HepG2 (cell line): ENCODE measurements at regions not wholly inside any gene's neighbourhood (a gene's known extent, or its start where the extent isn't known, plus 50 kb on each side); places are given as distances from the start of the nearest gene placed in this dataset.
A peak's percentile ranks its signal among the peaks of the same experiment; 100 is the strongest.

Experiments
- ATAC-seq: fragments of 200-7000 bp; cut with Tn5 transposase; 3 replicates; pipeline ENCODE4 v1.9.1; 2020; ENCODE audit warnings: mild to moderate bottlenecking, moderate library complexity
- BruUV-seq: library from RNA; stranded (reverse); fragments of 400-500 nt; replicated peaks from 2 replicates; lab custom pipeline; 2021; lab: Mats Ljungman, UMichigan
- CTCF ChIA-PET: fragments of 300-600 bp; formaldehyde crosslinking; extraction: SDS; loops from one replicate; lab custom pipeline; 2021; ENCODE audit warnings: low total read pairs, inconsistent platforms, low intra/inter-chr PET ratio; lab: Yijun Ruan, JAX
- POLR2A ChIA-PET: fragments of 350-600 bp; sonication (Branson Sonifier 250); formaldehyde crosslinking; loops from one replicate; lab custom pipeline; 2020; ENCODE audit warnings: antibody characterized with exemption, inconsistent platforms; lab: Yijun Ruan, JAX
- DNase-seq: peaks from one replicate; pipeline ENCODE4 v3.0.0-alpha.2; 2015; ENCODE audit warnings: low spot score
- FAIRE-seq: peaks from 3 replicates; lab custom pipeline; 2011; peaks lifted over from hg19 to GRCh38; lab: Jason Lieb, UNC
- H2AFZ ChIP-seq: one replicate; pipeline ENCODE4 v1.6.1; 2011; ENCODE audit warnings: low read length, inconsistent platforms
- H3K27ac ChIP-seq: fragments of 300-600 bp; 3 replicates; pipeline ENCODE4 v1.8.0; 2011; ENCODE audit warnings: mixed run types, mild to moderate bottlenecking, mixed read lengths, low read length, inconsistent platforms; ENCODE audit not compliant: insufficient read depth; ENCODE audit errors: extremely low read length
- H3K27me3 ChIP-seq, 2 experiments: fragments of 200-600 bp in 1 of 2; 2 replicates in 1 of 2; 3 replicates in 1 of 2; pipeline versions ENCODE4 v1.6.0 to v1.8.0; 2011; ENCODE audit warnings: low read length in 2 of 2, mild to moderate bottlenecking in 2 of 2, moderate library complexity in 2 of 2, inconsistent platforms in 1 of 2; ENCODE audit not compliant: insufficient read depth in 2 of 2, control insufficient read depth in 1 of 2
- H3K36me3 ChIP-seq, 2 experiments: fragments of 200-600 bp in 1 of 2; replicated peaks in 1 of 2; 2 replicates in 1 of 2; 3 replicates in 1 of 2; pipeline versions ENCODE4 v1.5.1 to v1.8.0; 2011; ENCODE audit warnings: low read length in 2 of 2, inconsistent platforms in 1 of 2; ENCODE audit not compliant: insufficient read depth in 2 of 2, control insufficient read depth in 1 of 2
- H3K4me1 ChIP-seq: 2 replicates; pipeline ENCODE4 v1.5.1; 2012; ENCODE audit warnings: low read length, inconsistent platforms; ENCODE audit not compliant: insufficient read depth
- H3K4me2 ChIP-seq: 2 replicates; pipeline ENCODE4 v1.6.0; 2011; ENCODE audit warnings: low read depth, low read length, inconsistent platforms
- H3K4me3 ChIP-seq, 3 experiments: fragments of 200-600 bp in 1 of 3; sonication (generic), shearing (Covaris generic) in 1 of 3; replicated peaks in 1 of 3; 2 replicates each; pipeline ENCODE4 v1.5.1; 2011 to 2016; ENCODE audit warnings: low read length in 3 of 3, inconsistent platforms in 2 of 3, low read depth in 2 of 3, mild to moderate bottlenecking in 2 of 3, control low read depth in 1 of 3, mixed read lengths in 1 of 3; ENCODE audit not compliant: insufficient read depth in 1 of 3
- H3K79me2 ChIP-seq: one replicate; pipeline ENCODE4 v1.6.1; 2011; ENCODE audit warnings: low read length, inconsistent platforms; ENCODE audit not compliant: insufficient read depth
- H3K9ac ChIP-seq: 2 replicates; pipeline ENCODE4 v1.6.0; 2011; ENCODE audit warnings: mild to moderate bottlenecking, low read depth, low read length, inconsistent platforms; ENCODE audit not compliant: insufficient read depth
- H3K9me3 ChIP-seq: 2 replicates; pipeline ENCODE4 v1.5.1; 2012; ENCODE audit warnings: mild to moderate bottlenecking, low read length
- H4K20me1 ChIP-seq: 2 replicates; pipeline ENCODE4 v1.6.0; 2011; ENCODE audit warnings: inconsistent platforms, mild to moderate bottlenecking, low read length, moderate library complexity; ENCODE audit not compliant: insufficient read depth
- DR1 ChIP-seq: sonication (generic); formaldehyde crosslinking; IDR thresholded peaks from 2 replicates; pipeline ENCODE4 v1.8.0; 2021; ENCODE audit warnings: mild to moderate bottlenecking, missing genetic modification reagents, inconsistent platforms
- ETS1 ChIP-seq: sonication (generic); formaldehyde crosslinking; IDR thresholded peaks from 2 replicates; pipeline ENCODE4 v1.4.0; 2020; ENCODE audit warnings: missing genetic modification reagents
- FOXO1 ChIP-seq: sonication (generic); formaldehyde crosslinking; IDR thresholded peaks from 2 replicates; pipeline ENCODE4 v1.4.0; 2020; ENCODE audit warnings: missing genetic modification reagents
- GTF2F1 ChIP-seq: fragments of 150-350 bp; IDR thresholded peaks from 2 replicates; pipeline ENCODE4 v1.6.1; 2014; ENCODE audit warnings: low read length
- HIVEP1 ChIP-seq: sonication (generic); formaldehyde crosslinking; IDR thresholded peaks from 2 replicates; pipeline ENCODE4 v1.4.0; 2020; ENCODE audit warnings: mild to moderate bottlenecking, missing genetic modification reagents
- HMG20B ChIP-seq: conservative IDR thresholded peaks from 2 replicates; pipeline ENCODE4 v1.6.1; 2016; ENCODE audit warnings: missing genetic modification reagents, missing compliant biosample characterization
- ISL2 ChIP-seq: sonication (generic); formaldehyde crosslinking; IDR thresholded peaks from 2 replicates; pipeline ENCODE4 v1.5.0; 2020; ENCODE audit warnings: missing genetic modification reagents
- KLF13 ChIP-seq: sonication (generic); formaldehyde crosslinking; IDR thresholded peaks from 2 replicates; pipeline ENCODE4 v1.4.0; 2020; ENCODE audit warnings: mild to moderate bottlenecking, missing genetic modification reagents
- PBX3 ChIP-seq: sonication (generic); formaldehyde crosslinking; IDR thresholded peaks from 2 replicates; pipeline ENCODE4 v1.8.1; 2023; ENCODE audit warnings: missing genetic modification reagents, inconsistent platforms, borderline replicate concordance
- PRDM15 ChIP-seq: sonication (generic); formaldehyde crosslinking; IDR thresholded peaks from 2 replicates; pipeline ENCODE4 v1.4.0; 2020; ENCODE audit warnings: missing genetic modification reagents
- RARA ChIP-seq: IDR thresholded peaks from 2 replicates; pipeline ENCODE4 v1.6.1; 2016; ENCODE audit warnings: missing genetic modification reagents, missing compliant biosample characterization
- SAP130 ChIP-seq: IDR thresholded peaks from 2 replicates; pipeline ENCODE4 v1.6.1; 2016; ENCODE audit warnings: low read depth
- SRY ChIP-seq: sonication (generic); formaldehyde crosslinking; IDR thresholded peaks from 2 replicates; pipeline ENCODE4 v1.8.0; 2022; ENCODE audit warnings: mild to moderate bottlenecking, missing genetic modification reagents
- TERF1 ChIP-seq: sonication (generic); formaldehyde crosslinking; IDR thresholded peaks from 2 replicates; pipeline ENCODE4 v1.8.0; 2022; ENCODE audit warnings: mild to moderate bottlenecking, missing genetic modification reagents, moderate library complexity
- ZFP37 ChIP-seq: sonication (generic); formaldehyde crosslinking; IDR thresholded peaks from 2 replicates; pipeline ENCODE4 v1.4.0; 2020; ENCODE audit warnings: missing genetic modification reagents, borderline replicate concordance
- ZFP90 ChIP-seq: sonication (generic); formaldehyde crosslinking; IDR thresholded peaks from 2 replicates; pipeline ENCODE4 v1.8.0; 2022; ENCODE audit warnings: missing genetic modification reagents, mild to moderate bottlenecking, inconsistent platforms, borderline replicate concordance
- ZNF350 ChIP-seq: sonication (generic); formaldehyde crosslinking; IDR thresholded peaks from 2 replicates; pipeline ENCODE4 v1.4.0; 2020; ENCODE audit warnings: mild to moderate bottlenecking, low read depth, missing genetic modification reagents, borderline replicate concordance
- ZNF383 ChIP-seq: sonication (generic); formaldehyde crosslinking; IDR thresholded peaks from 2 replicates; pipeline ENCODE4 v1.4.0; 2020; ENCODE audit warnings: missing genetic modification reagents, mild to moderate bottlenecking, borderline replicate concordance
- ZNF619 ChIP-seq: sonication (generic); formaldehyde crosslinking; IDR thresholded peaks from 2 replicates; pipeline ENCODE4 v1.4.0; 2020; ENCODE audit warnings: mild to moderate bottlenecking, missing genetic modification reagents
- in situ Hi-C: cut with HindIII; loops from 2 replicates; pipeline ENCODE4 v1.10.0; 2017; ENCODE audit warnings: low pct_unique_long_range_greater_than_20kb; ENCODE audit not compliant: extremely low pct_ligation_motif_present
- intact Hi-C: fragments of 100-400 bp; cut with micrococcal nuclease; formaldehyde crosslinking; loops from one replicate; pipeline ENCODE4 v1.10.0; 2022; ENCODE audit not compliant: unreplicated experiment

- peak; percentile 8 for DNase-seq
- ATAC-seq, result no peak
- Histone ChIP-seq H3K4me3 (no peak overlapping the region), H3K79me2 (no peaks in the 10 kb centered on the region), H3K4me1 (peaks cover 6% of the 10 kb centered on the region; the same call in 1 of the 2 replicates), H4K20me1 (no peaks in the 10 kb centered on the region), H3K36me3 (no peaks in the 10 kb centered on the region), H3K4me2 (no peak overlapping the region), H3K27me3 (peaks cover 0 to 1% of the 10 kb centered on the region in 2 experiments; a peak in 1 of 5 replicates), H2AFZ (no peak overlapping the region), H3K9me3 (peaks cover 12% of the 10 kb centered on the region), H3K9ac (no peak overlapping the region), H3K27ac (no peak overlapping the region)
- in situ Hi-C loops, result no loop called here
- ChIA-PET CTCF (no interaction called here), POLR2A (interaction anchor here (1.2 kb wide), 1 partner anchor 113 kb away, joined by 3 read pairs; the partner anchor contains the start of gene SKAP2)
- no TSS peak for BruUV-seq
- TF ChIP-seq ZNF383 (no peak), TERF1 (CRISPR knock-in tag) (no peak), SAP130 (CRISPR knock-in tag) (no peak), KLF13 (CRISPR knock-in tag) (no peak), PBX3 (no peak), FOXO1 (CRISPR knock-in tag) (no peak), DR1 (CRISPR knock-in tag) (no peak), ZNF619 (CRISPR knock-in tag) (no peak), ZFP90 (no peak), ETS1 (CRISPR knock-in tag) (no peak), ISL2 (CRISPR knock-in tag) (no peak), HIVEP1 (CRISPR knock-in tag) (no peak), HMG20B (CRISPR knock-in tag) (no peak), SRY (no peak), PRDM15 (CRISPR knock-in tag) (no peak), ZFP37 (CRISPR knock-in tag) (no peak), ZNF350 (CRISPR knock-in tag) (no peak), GTF2F1 (no peak), RARA (no peak)
- intact Hi-C loops, result no loop called here
- FAIRE-seq, result no peak
Observed at GRCh38 chr7:26976840-26977239, 112.5 kb upstream of the SKAP2 start.
